CD1c-positive myeloid dendritic cell (primary cell): ENCODE measurements at regions not wholly inside any gene's neighbourhood (a gene's known extent, or its start where the extent isn't known, plus 50 kb on each side); places are given as distances from the start of the nearest gene placed in this dataset.

Source experiments
- DNase-seq: peaks from one replicate; pipeline ENCODE4 v3.0.0-alpha.2; 2016; ENCODE audit errors: extremely low spot score

DNA sequence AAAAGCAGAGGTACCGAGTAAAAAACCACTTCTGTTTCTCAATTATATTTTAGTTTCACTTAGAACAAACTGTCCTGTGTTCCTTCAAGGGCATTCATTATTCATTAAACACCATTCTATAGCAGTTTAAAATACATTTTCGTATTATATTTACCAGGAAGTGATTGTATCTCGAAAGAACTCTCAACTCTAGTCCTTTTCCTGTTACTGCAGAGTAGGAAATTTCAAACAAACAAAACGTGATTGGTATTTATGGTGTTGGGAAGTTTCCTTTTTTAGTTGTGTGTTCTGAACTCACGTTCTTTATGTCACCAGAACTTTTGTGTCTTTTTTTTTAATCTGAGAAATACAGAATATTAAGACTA lies 139.5 kb upstream of the BTBD3 start:
- no peak for DNase-seq

DNA sequence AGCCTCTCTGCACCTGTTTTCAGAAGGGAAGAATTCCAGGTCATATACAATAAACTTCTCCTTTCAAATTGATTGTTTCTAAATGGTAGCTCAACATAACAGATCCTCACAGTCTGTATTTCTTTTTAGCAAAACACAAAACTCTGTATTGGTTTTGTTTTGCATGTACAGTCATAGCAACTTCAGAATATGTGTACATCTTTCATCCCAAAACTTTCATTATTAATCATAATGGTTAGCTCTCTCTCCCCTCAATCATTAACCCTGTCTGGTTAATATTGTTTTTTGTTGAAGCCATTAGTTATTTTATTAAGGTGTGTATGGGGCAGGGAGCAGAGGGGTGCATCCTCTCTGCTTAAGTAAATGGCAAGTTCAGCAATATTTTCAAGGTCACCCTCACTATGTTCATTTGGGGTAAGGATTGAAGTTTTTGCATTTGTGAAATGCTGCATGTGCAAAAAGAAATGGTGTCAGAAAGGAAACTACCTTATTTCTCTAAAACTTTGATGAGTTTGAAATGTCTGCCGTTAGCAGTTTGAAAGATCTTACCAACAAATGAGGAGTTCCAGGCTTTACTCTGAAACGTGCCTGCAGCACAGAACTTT lies 136.8 kb upstream of the BTBD3 start:
- DNase-seq = no peak

DNA sequence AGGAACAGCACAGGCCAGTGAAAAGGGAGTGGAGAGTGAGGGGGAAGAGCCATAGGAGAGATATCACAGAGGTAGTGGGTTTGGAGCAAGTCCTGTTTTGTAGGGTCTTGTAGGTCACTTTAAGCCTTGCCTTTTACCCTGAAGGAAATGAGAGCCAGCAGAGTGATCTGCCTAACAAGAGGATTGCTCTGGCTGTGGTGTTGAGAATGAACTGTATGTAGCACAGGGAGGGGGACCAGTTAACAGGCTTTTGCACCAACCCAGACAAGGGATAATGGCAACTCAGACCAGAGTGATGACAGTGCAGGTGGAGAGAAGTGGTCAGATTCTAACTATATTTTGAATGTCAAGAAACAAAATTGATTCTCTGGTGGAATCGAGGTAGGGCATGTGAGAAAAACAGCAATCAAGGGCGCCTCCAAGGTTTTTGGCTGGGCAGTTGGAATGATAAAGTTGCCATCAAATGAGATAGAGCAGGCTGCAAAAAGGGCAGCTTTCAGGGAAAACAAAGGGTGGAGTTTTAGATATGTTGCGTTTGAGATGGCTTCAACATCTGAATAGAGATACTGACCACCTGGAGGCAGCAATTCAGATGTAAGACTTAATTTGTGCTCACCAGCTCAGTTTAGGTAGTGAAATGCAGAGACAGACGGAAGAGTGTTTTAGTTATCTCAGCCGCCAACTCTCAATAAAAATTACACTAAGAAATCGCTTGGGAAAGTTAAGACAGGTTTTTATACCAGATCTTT lies 134.4 kb upstream of the BTBD3 start:
- no peak for DNase-seq

DNA sequence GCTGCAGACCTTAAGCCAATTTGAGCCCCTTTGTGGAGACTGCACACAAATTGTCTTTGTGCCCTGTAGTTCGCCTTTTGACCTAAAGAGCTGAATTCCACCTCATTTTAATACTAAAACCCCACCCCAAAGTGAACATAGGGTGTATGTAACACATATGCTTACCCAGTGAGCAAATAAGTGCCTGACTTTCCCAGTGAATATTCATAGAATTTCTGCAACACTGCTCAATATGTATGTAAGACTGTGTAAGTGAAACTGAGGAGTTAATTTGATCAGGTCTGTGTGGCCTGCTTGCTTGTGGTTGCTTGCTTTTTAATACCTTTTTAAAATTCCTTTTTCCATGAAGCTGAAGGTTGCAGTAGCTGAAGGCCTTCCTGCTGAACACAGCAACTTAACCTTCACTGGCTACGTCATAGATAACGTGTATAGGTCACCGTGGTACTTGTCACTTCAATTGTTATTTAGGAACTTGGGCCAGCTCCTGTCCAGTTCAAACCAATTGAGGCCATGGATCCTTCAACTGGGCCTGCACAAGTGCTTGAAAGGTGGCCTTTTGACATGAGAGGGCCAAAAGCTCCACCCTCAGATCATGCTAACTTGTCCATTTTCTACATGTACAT lies 131.7 kb upstream of the BTBD3 start:
- DNase-seq = no peak

DNA sequence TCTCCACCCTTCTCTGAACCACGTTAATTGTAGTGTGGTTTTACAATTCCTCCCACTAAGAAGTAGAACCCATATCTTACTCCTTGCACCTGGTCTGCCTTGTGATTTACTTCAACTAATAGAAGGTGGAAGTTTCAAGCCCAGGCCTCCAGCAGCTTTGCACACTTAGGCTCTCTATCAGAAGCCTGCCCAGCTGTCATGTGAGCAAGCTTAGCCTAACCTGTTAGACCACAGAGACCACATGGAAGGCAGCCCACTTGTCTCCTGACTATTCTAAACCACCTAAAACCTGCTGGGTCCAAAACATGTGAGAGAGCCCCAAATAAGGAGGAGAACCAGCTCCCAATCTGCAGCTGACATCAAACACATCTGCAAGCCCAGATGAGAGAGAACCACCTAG lies 127.6 kb upstream of the BTBD3 start:
- no peak for DNase-seq

DNA sequence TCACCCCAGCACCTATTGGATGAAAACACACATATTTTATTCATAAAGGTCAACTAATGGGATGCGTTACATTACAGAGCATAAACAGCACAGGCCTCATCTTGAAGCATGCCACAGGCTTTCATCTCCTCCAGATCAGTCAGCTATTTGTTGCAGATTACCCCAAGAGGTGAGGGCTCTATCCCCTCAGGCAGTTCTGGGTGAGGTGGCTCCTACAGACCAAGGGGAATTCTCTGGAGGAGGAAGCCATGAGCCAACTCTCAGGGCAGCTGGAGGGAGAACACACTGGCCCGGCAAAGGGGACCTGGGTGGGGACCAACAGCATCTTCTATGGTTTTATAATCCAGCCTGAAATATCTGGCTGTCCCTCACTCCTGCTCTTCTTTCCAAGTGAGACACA lies 126.4 kb upstream of the BTBD3 start:
- no peak for DNase-seq

DNA sequence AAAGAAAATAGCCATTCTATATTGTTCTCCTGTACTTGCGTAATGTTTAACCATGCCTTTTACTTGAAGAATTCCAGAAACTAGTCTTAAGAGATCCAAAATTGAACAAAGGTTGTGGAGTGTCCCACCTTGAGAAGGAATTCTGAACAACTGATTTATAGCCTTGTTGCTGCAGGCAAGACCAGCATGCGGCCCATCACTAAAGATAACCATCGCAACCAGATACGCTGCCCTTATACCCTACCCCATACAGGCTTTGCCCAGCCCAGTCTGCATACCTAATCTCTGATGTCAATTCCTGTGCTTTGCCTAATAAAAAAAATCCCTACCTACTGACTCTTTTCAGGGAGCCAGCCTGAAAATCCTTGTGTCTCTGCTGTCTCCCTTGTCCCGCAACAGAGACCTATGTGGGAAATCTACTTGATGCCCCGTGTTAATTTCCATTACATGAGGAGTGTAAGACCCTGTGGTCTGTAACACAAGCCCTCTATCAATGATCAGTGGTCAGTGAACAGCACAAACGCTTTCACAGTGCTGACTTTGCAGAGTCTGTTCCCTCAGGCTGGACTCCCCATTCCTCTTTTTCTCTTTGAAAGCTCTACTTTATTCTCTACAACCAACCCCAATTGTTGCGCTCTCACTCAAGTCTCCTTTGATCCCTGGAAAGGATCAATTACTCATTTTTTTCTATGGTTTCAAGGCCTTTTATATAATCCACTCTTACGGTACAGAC lies 125.7 kb upstream of the BTBD3 start:
- no peak for DNase-seq

DNA sequence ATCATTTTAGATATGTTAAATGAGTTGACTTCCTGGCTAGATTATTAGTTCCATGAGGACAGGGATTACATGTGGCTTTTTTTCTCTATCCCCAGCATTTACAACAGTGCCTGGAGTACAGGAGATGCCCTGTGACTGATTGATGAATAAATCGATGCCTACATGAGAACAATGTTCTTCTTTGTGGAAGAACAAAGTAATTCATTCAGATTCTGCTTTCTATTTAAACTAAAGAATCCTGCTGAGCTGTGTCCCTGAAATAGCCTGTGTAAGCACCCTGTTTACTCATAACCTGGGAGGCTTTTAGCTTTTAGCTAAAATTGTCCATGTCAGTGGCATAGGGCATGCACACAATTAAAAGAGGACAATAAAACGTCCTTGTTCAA lies 125.1 kb upstream of the BTBD3 start:
- no peak for DNase-seq

DNA sequence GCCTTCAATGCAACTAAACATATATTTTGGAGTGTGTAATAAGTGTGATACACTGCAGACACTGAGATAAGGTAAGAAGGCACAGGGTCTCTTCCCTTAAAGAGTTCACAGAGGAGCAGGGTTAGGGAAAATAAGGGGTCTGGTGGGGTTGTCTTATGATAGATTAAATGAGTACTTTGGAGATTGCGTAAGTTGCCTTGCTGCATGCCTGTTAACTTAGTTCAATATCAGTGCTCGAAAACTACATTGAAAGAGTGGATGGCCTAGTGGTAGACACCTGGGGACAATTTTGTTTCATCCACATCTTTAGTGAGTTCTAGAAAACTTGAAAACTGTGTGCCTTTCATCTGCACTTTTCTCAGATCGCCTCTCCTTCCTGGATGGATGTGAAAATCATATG lies 123.2 kb upstream of the BTBD3 start:
- no peak for DNase-seq

DNA sequence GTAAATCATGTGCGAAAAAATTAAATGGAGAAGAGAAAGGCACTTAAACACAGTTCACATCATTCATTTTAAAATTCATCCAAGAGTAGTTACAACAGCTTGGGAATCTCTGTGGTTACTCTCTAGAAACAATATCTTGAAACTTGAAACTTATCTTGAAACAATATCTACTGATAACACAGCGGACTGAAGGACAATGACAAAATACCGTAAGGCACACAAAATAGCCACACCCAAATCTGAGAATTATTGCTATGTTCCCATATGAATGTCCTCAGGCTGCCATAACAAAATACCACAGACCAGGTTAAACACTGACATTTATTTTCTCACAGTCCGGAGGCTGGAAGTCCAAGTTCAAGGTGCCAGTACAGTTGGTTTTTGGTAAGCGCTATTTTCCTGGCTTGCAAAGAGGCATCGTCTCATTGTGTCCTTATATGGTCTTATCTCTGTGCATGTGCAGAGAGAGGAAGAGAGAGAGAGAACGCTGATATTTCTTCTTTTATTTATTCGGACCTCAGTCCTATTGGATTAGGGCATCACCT lies 122.5 kb upstream of the BTBD3 start:
- DNase-seq = no peak

DNA sequence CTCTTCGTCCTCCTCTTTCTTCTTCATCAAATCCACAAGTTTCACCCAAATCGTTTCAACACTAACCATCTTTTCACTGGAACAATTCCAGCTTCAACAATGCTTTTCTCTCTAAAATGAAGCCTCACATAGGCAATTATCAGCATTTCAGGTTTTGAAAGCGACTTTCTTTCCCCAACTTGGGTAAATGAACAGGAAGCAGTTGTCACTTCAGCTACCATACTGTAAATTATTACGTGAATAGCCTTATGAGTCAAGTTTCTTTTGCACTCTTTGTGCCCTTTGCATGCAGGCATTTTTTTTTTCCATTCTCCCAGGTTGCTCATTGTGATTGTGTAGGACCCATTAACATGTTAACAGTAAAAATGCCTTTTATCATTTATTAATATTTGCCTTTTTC lies 121.7 kb upstream of the BTBD3 start:
- DNase-seq = no peak

DNA sequence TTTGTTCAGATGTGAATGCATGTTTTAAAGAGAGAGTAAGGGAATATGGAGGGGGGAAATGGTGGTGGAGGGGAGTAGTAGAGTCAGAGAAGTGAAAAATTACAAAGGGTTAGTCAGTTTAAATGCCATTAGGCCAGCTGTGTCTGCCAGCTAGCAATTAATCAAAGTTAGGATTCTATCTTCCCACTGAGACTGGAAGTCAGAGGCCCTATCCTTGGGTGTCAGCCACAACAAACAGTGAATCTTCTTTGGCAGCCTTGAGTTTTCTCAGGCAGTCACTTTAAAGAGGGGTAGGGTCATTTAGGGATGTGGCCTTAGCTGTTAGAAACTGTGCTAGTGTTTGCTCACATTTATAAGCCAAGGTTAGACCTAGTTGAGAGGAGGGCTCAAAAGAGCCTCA lies 120.5 kb upstream of the BTBD3 start:
- DNase-seq = no peak

DNA sequence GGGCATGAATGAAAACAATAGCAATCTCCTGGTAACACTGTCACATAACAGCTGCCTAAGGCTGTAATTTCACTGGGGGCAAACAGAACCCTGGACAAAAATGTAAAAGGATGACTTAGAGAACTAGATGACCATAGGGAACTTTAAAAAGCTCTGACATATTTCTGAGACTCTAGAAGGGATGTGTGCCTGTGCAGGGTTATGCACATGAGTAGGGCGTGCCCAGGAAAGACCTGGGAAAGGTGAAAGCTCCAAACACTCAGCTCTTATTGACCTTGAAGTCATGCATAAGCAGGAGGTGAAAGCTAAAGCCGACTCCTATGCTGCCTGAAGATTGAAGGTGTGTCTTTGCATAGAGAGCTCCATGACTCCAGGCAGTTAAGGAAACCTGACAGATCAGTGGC lies 118.4 kb upstream of the BTBD3 start:
- no peak for DNase-seq

DNA sequence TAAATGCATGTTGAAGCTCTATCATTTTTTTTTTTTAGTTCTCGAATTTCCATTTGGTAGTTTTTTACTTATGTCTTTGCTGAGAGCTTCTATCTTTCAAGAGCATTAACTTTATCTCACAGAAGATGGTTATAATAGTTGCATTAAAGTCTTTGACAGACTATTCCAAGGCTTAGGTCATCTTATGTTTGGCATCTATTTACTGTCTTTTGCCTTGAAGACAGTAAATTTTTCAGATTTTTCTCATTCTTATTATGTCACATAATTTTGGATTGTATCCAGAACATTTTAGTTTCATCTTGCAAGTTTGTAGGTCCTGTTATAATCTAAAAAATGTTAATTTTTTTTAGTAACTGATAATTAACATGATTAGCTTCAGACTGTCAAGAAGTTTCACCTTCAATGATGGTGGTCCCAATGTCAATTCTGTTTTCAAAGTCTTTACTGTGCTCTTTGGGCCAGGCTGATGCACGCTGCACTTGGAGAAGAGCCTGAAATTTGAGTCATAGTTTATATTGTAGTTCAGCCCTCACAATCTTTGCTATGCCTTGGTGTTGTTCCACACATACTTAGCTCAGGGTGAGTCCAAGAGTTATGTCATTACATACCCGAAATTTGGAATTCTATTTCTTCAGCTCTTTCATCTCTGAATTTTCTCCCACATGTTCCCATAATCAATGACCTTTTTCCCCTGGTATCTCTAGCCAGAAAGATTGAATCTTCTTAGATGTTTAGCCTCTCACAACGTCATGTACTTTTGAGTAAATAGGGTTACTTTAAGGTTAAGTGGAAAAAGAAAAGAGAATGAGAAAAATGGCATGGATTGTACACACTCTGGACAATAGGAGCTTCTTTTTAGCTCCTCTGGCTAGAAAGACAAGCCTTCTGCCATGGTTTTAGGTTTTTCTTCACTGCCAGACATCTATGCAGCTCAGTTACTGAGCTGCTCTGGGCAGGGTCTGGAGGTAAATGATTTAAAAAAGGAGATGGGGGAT lies 110.3 kb upstream of the BTBD3 start:
- no peak for DNase-seq

DNA sequence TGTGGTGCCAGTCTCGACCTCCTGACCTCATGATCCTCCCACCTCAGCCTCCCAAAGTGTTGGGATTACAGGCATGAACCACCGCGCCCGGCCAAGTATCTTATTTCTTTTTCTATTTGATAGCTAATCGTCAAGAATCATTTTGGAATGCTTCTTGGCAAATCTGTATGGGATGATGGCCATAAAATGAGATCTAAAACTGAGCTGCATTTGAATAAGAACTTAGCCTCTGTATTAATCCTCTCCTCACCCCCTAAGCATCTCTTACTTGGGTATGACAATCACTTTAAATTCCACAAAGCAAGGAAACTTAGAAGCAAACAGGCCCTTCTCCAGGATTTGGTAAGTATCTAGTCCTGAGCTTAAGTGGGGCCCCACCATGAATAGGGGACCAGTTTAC lies 108.9 kb upstream of the BTBD3 start:
- no peak for DNase-seq

DNA sequence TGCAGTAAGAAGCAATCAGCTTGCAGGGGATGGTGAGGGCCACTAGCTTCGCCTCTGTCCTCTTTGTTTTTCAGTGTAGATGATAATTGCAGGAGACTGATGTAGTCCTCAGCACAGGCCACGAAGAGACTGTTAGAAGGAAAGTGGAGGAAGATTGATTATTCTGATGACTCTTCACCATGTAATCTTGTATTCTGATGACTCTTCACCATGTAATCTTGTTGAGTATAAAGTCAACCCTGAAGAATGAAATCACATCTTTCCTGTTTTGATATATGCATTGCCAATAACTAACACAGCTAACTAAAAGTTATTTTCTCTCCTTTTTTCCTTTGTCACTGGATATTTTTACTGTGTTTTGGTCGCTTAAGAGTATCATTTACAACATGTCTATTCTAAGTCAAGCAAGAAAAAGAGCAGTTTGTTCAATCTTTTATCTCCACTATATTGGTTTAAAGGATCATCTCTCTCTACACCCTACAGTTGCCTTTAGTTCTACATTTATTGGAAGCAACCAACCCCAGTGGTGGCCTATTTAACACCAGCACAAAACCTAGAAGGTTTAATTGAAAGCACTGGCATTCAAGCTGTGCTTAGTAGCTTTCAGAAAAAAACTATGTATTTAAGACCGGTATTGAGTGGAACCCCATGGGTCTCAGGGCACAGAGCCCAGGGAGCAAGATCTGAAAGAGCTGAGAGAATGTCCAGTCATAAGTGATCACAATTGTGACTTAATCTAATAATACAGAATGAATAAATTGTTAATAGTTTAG lies 107.2 kb upstream of the BTBD3 start:
- DNase-seq = no peak

DNA sequence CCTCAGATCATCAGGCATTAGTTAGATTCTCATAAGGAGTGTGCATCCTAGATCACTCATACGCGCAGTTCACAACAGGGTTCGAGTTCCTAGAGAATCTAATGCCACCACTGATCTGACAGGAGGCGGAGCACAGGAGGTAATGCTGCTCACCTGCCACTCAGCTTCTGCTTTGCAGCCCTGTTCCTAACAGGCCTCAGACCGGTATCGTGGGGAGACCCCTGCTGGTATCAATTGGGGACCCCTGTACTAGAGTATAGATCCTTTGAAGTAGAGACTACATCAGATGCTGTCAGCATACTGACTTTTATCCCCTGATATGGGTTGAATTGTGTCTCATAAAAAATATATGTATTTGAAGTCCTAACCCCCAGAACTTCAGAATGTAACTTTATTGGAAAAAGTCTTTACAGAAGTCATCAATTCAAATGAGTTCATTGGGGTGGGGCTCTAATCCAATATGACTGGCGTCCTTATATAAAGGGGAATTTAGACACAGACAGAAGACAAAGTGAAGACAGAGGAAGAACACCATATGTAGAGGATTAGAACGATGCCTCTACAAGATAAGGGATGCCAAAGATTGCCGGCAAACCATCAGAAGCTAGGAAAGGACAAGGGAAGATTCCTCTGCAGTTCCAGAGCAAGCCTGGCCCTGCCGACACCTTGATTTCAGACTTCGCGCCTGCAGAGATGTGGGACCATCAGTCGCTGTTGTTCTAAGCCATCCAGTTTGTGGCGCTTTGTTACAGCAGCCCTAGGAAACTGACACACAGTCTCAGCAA lies 104.4 kb upstream of the BTBD3 start:
- DNase-seq = no peak

DNA sequence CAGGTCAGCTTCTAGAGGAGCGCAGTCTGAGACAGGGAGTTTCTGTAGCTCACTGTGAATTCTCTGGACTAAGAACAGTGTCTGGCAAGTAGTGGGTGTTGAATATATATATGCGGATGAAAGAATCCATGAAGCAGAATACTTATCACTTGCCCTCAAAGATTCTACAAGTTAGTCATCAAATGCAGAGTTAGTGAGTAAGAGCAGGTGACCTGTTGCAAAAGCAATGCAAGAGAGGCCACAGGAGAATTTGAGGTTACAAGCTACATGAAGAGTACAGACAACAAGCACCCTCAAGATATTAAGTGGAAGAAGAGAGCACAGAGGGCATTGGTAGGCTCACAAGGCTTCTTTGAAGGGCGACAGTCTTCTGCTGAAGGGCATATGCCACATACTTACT lies 103.4 kb upstream of the BTBD3 start:
- DNase-seq = no peak

DNA sequence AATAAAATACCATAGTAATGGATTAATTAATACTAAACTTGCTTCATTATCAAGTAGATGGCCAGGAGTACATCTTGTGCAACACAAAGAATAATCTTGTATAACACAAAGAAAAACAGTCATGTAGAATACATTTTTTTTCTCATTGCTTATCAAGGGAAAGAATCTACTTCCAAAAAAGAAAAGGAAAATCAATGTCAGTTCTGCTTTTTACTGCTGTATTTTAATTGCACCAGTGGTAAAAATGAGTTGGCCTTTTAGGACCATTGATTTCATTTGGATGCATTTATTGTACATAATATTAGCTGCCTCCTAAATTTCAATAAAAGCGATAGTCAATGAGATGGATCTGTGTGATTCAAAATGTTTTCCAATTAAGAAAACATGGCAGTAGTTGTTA lies 96.9 kb upstream of the BTBD3 start:
- no peak for DNase-seq

DNA sequence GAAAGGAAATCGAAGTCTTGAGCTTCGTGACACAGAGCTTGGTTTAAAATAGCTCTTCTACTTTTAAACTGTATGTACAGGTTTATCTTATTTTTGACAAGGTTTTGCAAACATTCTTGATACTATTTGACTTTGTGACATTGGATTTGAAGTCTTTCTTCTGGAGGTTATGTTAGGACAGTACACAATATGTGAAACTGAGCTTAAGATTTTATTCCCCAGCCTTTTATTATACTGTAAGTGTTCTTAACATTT lies 95.2 kb upstream of the BTBD3 start:
- no peak for DNase-seq
